OCI-LY7 (cell line): ENCODE measurements at regions not wholly inside any gene's neighbourhood (a gene's known extent, or its start where the extent isn't known, plus 50 kb on each side); places are given as distances from the start of the nearest gene placed in this dataset.

ENCODE experiments used
- BruUV-seq: library from RNA; stranded (reverse); fragments of 400-500 nt; replicated peaks from 2 replicates; lab custom pipeline; 2021; lab: Mats Ljungman, UMichigan
- CTCF ChIA-PET: fragments of 300-600 bp; sonication (Branson Sonifier 250); formaldehyde crosslinking; loops from one replicate; lab custom pipeline; 2022; ENCODE audit warnings: antibody characterized with exemption; ENCODE audit not compliant: unreplicated experiment; lab: Charles Lee
- POLR2A ChIA-PET: fragments of 300-600 bp; sonication (Branson Sonifier 250); formaldehyde crosslinking; loops from one replicate; lab custom pipeline; 2022; ENCODE audit warnings: antibody characterized with exemption; lab: Charles Lee
- DNase-seq: peaks from one replicate; pipeline ENCODE4 v3.0.0-alpha.2; 2015; ENCODE audit warnings: low spot score
- H2AFZ ChIP-seq: fragments of 200-600 bp; sonication (generic), shearing (Covaris generic); 2 replicates; pipeline ENCODE4 v1.6.1; 2014; ENCODE audit warnings: mild to moderate bottlenecking, antibody characterized with exemption, low read length, moderate library complexity
- H3K27ac ChIP-seq: fragments of 200-600 bp; sonication (generic); 2 replicates; pipeline ENCODE4 v1.5.1; 2014; ENCODE audit warnings: mixed run types, low read depth, mild to moderate bottlenecking, moderate library complexity, low read length, inconsistent platforms; ENCODE audit not compliant: poor library complexity, severe bottlenecking
- H3K36me3 ChIP-seq: fragments of 200-600 bp; sonication (generic); 2 replicates; pipeline ENCODE4 v1.6.1; 2014; ENCODE audit warnings: mild to moderate bottlenecking, antibody characterized with exemption, low read length, moderate library complexity, mixed read lengths; ENCODE audit not compliant: insufficient read depth
- H3K4me1 ChIP-seq: fragments of 200-600 bp; sonication (generic); 2 replicates; pipeline ENCODE4 v1.5.1; 2014; ENCODE audit warnings: mild to moderate bottlenecking, low read length; ENCODE audit not compliant: insufficient read depth, poor library complexity, severe bottlenecking
- H3K4me2 ChIP-seq: fragments of 200-600 bp; sonication (generic); 2 replicates; pipeline ENCODE4 v1.6.1; 2014; ENCODE audit warnings: mild to moderate bottlenecking, low read length
- H3K4me3 ChIP-seq: fragments of 200-600 bp; sonication (generic); 2 replicates; pipeline ENCODE4 v1.5.1; 2014; ENCODE audit warnings: mild to moderate bottlenecking, low read depth, low read length; ENCODE audit not compliant: poor library complexity, severe bottlenecking
- H3K79me2 ChIP-seq: fragments of 200-600 bp; sonication (generic); 2 replicates; pipeline ENCODE4 v1.6.1; 2016; ENCODE audit warnings: low read depth, mild to moderate bottlenecking, low read length, moderate library complexity, mixed read lengths; ENCODE audit not compliant: insufficient read depth
- H3K9me2 ChIP-seq: fragments of 200-600 bp; sonication (generic); 2 replicates; pipeline ENCODE4 v1.6.1; 2016; ENCODE audit warnings: mild to moderate bottlenecking, low read length, mixed read lengths; ENCODE audit not compliant: insufficient read depth
- H3K9me3 ChIP-seq: fragments of 200-600 bp; sonication (generic); 2 replicates; pipeline ENCODE4 v1.6.1; 2014; ENCODE audit warnings: mild to moderate bottlenecking, mixed run types, low read length, mixed read lengths
- H4K20me1 ChIP-seq: fragments of 200-600 bp; sonication (generic); 2 replicates; pipeline ENCODE4 v1.6.1; 2014; ENCODE audit warnings: mild to moderate bottlenecking, antibody characterized with exemption, low read length, moderate library complexity, mixed read lengths; ENCODE audit not compliant: insufficient read depth
- EZH2phosphoT487 ChIP-seq: fragments of 200-600 bp; sonication (generic); IDR thresholded peaks from 2 replicates; pipeline ENCODE4 v1.6.1; 2018; ENCODE audit warnings: low read depth, borderline replicate concordance, mild to moderate bottlenecking, mixed run types, antibody characterized with exemption, low read length, moderate library complexity, mixed read lengths
- intact Hi-C: fragments of 100-400 bp; cut with micrococcal nuclease; formaldehyde crosslinking; loops from one replicate; pipeline ENCODE4 v1.10.0; 2022; ENCODE audit not compliant: unreplicated experiment
- TF ChIP-seq, protein P1 (sequence below): fragments of 200-600 bp; sonication (generic); conservative IDR thresholded peaks from 2 replicates; pipeline ENCODE4 v1.5.1; 2014; ENCODE audit warnings: mild to moderate bottlenecking, antibody characterized with exemption, low read length, moderate library complexity, mixed read lengths

DNA sequence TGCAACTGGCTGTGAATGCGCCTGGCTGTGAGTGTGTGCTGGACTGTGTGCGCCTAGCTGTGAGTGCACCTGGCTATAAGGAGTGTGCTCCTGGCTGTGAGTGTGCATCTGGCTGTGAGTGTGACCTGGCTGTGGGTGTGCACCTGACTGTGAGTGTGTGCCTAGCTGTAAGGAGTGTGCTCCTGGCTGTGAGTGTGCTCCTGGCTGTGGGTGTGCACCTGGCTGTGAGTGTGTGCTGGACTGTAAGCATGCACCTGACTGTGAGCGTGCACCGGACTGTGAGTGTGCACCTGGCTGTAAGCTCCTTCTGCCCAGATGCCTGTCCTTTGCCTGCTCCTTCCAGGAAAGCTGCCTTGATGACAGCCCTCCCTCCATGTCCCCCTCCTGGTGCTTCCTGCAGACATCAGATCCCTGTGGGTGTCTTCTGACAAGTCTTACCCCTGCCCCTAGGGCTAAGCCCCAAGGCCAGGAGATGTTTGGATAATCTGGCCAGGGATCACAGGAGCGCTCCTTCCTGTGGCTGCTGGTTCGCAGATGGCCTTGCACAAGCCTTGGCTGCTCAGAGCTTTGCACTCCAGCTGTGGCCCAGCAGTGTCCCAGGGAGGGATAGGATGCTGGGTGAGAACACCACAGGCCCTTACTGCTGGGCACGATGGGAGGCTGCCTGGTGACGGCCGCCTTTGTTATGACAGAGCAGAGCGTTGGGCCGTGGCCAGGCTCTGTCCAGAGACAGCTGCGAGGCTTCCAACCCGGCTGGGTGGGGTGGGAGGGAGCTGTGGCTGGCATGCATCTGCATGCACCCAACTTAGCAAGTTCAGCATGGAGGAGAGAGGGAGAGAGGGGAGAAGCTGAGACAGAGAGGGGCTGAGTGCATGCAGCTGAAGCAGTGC is 89.9 kb downstream of the GLI2 start:
- H3K9me2 ChIP-seq = no peaks in the 10 kb centered on the region
- no peak overlapping the region for H3K27ac ChIP-seq
- no peaks in the 10 kb centered on the region for H3K9me3 ChIP-seq
- H4K20me1 ChIP-seq = no peaks in the 10 kb centered on the region
- no peak overlapping the region for H3K4me3 ChIP-seq
- no peaks in the 10 kb centered on the region for H3K36me3 ChIP-seq
- TF ChIP-seq, protein P1, sequence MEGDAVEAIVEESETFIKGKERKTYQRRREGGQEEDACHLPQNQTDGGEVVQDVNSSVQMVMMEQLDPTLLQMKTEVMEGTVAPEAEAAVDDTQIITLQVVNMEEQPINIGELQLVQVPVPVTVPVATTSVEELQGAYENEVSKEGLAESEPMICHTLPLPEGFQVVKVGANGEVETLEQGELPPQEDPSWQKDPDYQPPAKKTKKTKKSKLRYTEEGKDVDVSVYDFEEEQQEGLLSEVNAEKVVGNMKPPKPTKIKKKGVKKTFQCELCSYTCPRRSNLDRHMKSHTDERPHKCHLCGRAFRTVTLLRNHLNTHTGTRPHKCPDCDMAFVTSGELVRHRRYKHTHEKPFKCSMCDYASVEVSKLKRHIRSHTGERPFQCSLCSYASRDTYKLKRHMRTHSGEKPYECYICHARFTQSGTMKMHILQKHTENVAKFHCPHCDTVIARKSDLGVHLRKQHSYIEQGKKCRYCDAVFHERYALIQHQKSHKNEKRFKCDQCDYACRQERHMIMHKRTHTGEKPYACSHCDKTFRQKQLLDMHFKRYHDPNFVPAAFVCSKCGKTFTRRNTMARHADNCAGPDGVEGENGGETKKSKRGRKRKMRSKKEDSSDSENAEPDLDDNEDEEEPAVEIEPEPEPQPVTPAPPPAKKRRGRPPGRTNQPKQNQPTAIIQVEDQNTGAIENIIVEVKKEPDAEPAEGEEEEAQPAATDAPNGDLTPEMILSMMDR = no peak
- no peak for TF ChIP-seq EZH2phosphoT487
- no peaks in the 10 kb centered on the region for H3K4me1 ChIP-seq
- no peaks in the 10 kb centered on the region for H3K79me2 ChIP-seq
- no peak for DNase-seq
- H3K4me2 ChIP-seq = no peak overlapping the region
- H2AFZ ChIP-seq = no peak overlapping the region
- BruUV-seq = no TSS peak
- intact Hi-C loops = no loop called here
- CTCF ChIA-PET = no interaction called here
- POLR2A ChIA-PET = no interaction called here

GRCh38 chr2:120826260-120826648 is 90.6 kb downstream of the GLI2 start:
- intact Hi-C loops = no loop called here
- CTCF ChIA-PET = no interaction called here
- Histone ChIP-seq H4K20me1 (no peaks in the 10 kb centered on the region), H3K4me3 (no peak overlapping the region), H3K36me3 (no peaks in the 10 kb centered on the region), H3K27ac (no peak overlapping the region), H3K4me1 (no peaks in the 10 kb centered on the region), H2AFZ (no peak overlapping the region), H3K79me2 (no peaks in the 10 kb centered on the region), H3K9me3 (no peaks in the 10 kb centered on the region), H3K9me2 (no peaks in the 10 kb centered on the region), H3K4me2 (no peak overlapping the region)
- DNase-seq = no peak
- POLR2A ChIA-PET = no interaction called here
- TF ChIP-seq EZH2phosphoT487 = no peak
- TF ChIP-seq, protein P1 = no peak
- BruUV-seq = no TSS peak
